HG03439 (cell line): ENCODE measurements at regions not wholly inside any gene's neighbourhood (a gene's known extent, or its start where the extent isn't known, plus 50 kb on each side); places are given as distances from the start of the nearest gene placed in this dataset.
"Not testable (repeated sequence)": the region's sequence is repeated elsewhere in the genome, so short reads cannot be mapped to it uniquely, and the experiment has no call there.

ENCODE experiments used
- ATAC-seq: cut with Tn5 transposase; IDR thresholded peaks from one replicate; pipeline ENCODE4 v1.9.1; 2021; ENCODE audit warnings: mild to moderate bottlenecking, moderate library complexity; ENCODE audit not compliant: unreplicated experiment

GRCh38 chr6:92428448-92428847 lies 990.9 kb downstream of the EPHA7 start:
- ATAC-seq: no peak

- no peak for ATAC-seq
These were observed 991.9 kb downstream of the EPHA7 start for GRCh38 chr6:92427453-92427852.

GRCh38 chr6:92415656-92416055 lies 1003.7 kb downstream of the EPHA7 start:
- no peak for ATAC-seq

- no peak for ATAC-seq
These were observed 1011.0 kb downstream of the EPHA7 start for GRCh38 chr6:92408350-92408749.

GRCh38 chr6:92404281-92404680 lies 1015.1 kb downstream of the EPHA7 start:
- ATAC-seq: no peak

GRCh38 chr6:92399911-92400310 lies 1019.4 kb downstream of the EPHA7 start:
- no peak for ATAC-seq

- ATAC-seq: not testable (repeated sequence)
These were observed 1030.7 kb downstream of the EPHA7 start for GRCh38 chr6:92388706-92389105.

- ATAC-seq: no peak
These were observed 1038.4 kb downstream of the EPHA7 start for GRCh38 chr6:92380803-92381601.

GRCh38 chr6:92377137-92377536 lies 1042.2 kb downstream of the EPHA7 start:
- no peak for ATAC-seq

GRCh38 chr6:92376691-92377090 lies 1042.7 kb downstream of the EPHA7 start:
- no peak for ATAC-seq

GRCh38 chr6:92371211-92372208 lies 1047.8 kb downstream of the EPHA7 start:
- no peak for ATAC-seq

- ATAC-seq: no peak
These were observed 1050.0 kb downstream of the EPHA7 start for GRCh38 chr6:92369309-92369708.

- ATAC-seq: no peak
These were observed 1054.3 kb downstream of the EPHA7 start for GRCh38 chr6:92364948-92365541.

- ATAC-seq: no peak
These were observed 1056.2 kb downstream of the EPHA7 start for GRCh38 chr6:92363111-92363510.

GRCh38 chr6:92362404-92362803 lies 1057.0 kb downstream of the EPHA7 start:
- no peak for ATAC-seq

GRCh38 chr6:92361990-92362389 lies 1057.4 kb downstream of the EPHA7 start:
- ATAC-seq: no peak

- ATAC-seq: no peak
These were observed 1065.0 kb downstream of the EPHA7 start for GRCh38 chr6:92354270-92354829.

- ATAC-seq: no peak
These were observed 1067.2 kb downstream of the EPHA7 start for GRCh38 chr6:92352130-92352529.

- no peak for ATAC-seq
These were observed 1078.2 kb downstream of the EPHA7 start for GRCh38 chr6:92341201-92341600.

GRCh38 chr6:92339936-92340640 lies 1079.3 kb downstream of the EPHA7 start:
- ATAC-seq: no peak
